ENCODE measurements at regions not wholly inside any gene's neighbourhood (a gene's known extent, or its start where the extent isn't known, plus 50 kb on each side); places are given as distances from the start of the nearest gene placed in this dataset.

GRCh38 chr5:125005266-125005665 lies 258.8 kb upstream of the ZNF608 start:
- TF ChIP-seq CTCF (conservative IDR thresholded peaks at IDR 0.05; ENCODE audit: low read depth, low read length) (no peak), EZH2 (IDR thresholded peaks at IDR 0.05; ENCODE audit: low read length, unreplicated experiment) (no peak), EZH2phosphoT487 (IDR thresholded peaks at IDR 0.05; ENCODE audit: borderline replicate concordance, low read length) (no peak)
